Stomach smooth muscle (tissue), 2 donors: ENCODE measurements at regions not wholly inside any gene's neighbourhood (a gene's known extent, or its start where the extent isn't known, plus 50 kb on each side); places are given as distances from the start of the nearest gene placed in this dataset.

Experiments used
- H3K27ac ChIP-seq: one replicate; pipeline ENCODE4 v1.7.0; 2013; ENCODE audit warnings: mild to moderate bottlenecking, low read length, inconsistent platforms
- H3K27me3 ChIP-seq, 2 donors: one replicate each; pipeline ENCODE4 v1.7.0; 2013; ENCODE audit warnings: low read length in 2 of 2; ENCODE audit not compliant: insufficient read depth in 2 of 2, control insufficient read depth in 1 of 2
- H3K36me3 ChIP-seq, 2 donors: one replicate each; pipeline ENCODE4 v1.7.0; 2013; ENCODE audit warnings: low read length in 2 of 2; ENCODE audit not compliant: control insufficient read depth in 2 of 2, insufficient read depth in 2 of 2
- H3K4me1 ChIP-seq: one replicate; pipeline ENCODE4 v1.7.0; 2013; ENCODE audit warnings: low read length; ENCODE audit not compliant: control insufficient read depth, insufficient read depth
- H3K4me3 ChIP-seq, 2 donors: one replicate each; pipeline ENCODE4 v1.7.0; 2013; ENCODE audit warnings: low read length in 2 of 2
- H3K9ac ChIP-seq, 2 donors: one replicate each; pipeline ENCODE4 v1.7.0; 2013; ENCODE audit warnings: low read length in 2 of 2, mild to moderate bottlenecking in 1 of 2
- H3K9me3 ChIP-seq, 2 donors: one replicate each; pipeline ENCODE4 v1.7.0; 2013; ENCODE audit warnings: low read length in 2 of 2; ENCODE audit not compliant: control insufficient read depth in 2 of 2
- donor health status: healthy.
- donor health status: Pancreatic carcinoma.

GRCh38 chr4:127188847-127189246, 443.9 kb upstream of the INTU start:
- no peaks in the 10 kb centered on the region for H3K36me3 ChIP-seq
- no peaks in the 10 kb centered on the region for H3K4me1 ChIP-seq
- no peak overlapping the region for H3K9ac ChIP-seq
- H3K27me3 ChIP-seq, result no peaks in the 10 kb centered on the region
- no peak overlapping the region for H3K27ac ChIP-seq
- no peaks in the 10 kb centered on the region for H3K9me3 ChIP-seq
- H3K4me3 ChIP-seq, result no peak overlapping the region

- no peaks in the 10 kb centered on the region for H3K27me3 ChIP-seq
- no peak overlapping the region for H3K27ac ChIP-seq
- H3K4me1 ChIP-seq, result peaks cover 8% of the 10 kb centered on the region
- H3K9me3 ChIP-seq, result no peaks in the 10 kb centered on the region
- no peaks in the 10 kb centered on the region for H3K36me3 ChIP-seq
- H3K4me3 ChIP-seq, result no peak overlapping the region
- H3K9ac ChIP-seq, result no peak overlapping the region
Measured at GRCh38 chr4:127194281-127194680, 438.5 kb upstream of the INTU start.

- Histone ChIP-seq H3K9ac (no peak overlapping the region), H3K36me3 (no peaks in the 10 kb centered on the region), H3K27ac (no peak overlapping the region), H3K4me1 (peaks cover 8% of the 10 kb centered on the region), H3K9me3 (no peaks in the 10 kb centered on the region), H3K27me3 (no peaks in the 10 kb centered on the region), H3K4me3 (peak overlapping the region in 1 of 2 donors; percentile 24)
Measured at GRCh38 chr4:127196655-127197352, 436.0 kb upstream of the INTU start.

GRCh38 chr4:127203562-127204200, 429.1 kb upstream of the INTU start:
- Histone ChIP-seq H3K36me3 (no peaks in the 10 kb centered on the region), H3K27ac (no peak overlapping the region), H3K9ac (no peak overlapping the region), H3K4me3 (no peak overlapping the region), H3K9me3 (no peaks in the 10 kb centered on the region), H3K27me3 (no peaks in the 10 kb centered on the region), H3K4me1 (no peaks in the 10 kb centered on the region)

- H3K27ac ChIP-seq, result no peak overlapping the region
- H3K27me3 ChIP-seq, result no peaks in the 10 kb centered on the region
- H3K9me3 ChIP-seq, result no peaks in the 10 kb centered on the region
- H3K9ac ChIP-seq, result no peak overlapping the region
- H3K36me3 ChIP-seq, result no peaks in the 10 kb centered on the region
- H3K4me1 ChIP-seq, result no peaks in the 10 kb centered on the region
- H3K4me3 ChIP-seq, result no peak overlapping the region
Measured at GRCh38 chr4:127204322-127204721, 428.4 kb upstream of the INTU start.

- Histone ChIP-seq H3K27me3 (no peaks in the 10 kb centered on the region), H3K27ac (no peak overlapping the region), H3K36me3 (no peaks in the 10 kb centered on the region), H3K9me3 (no peaks in the 10 kb centered on the region), H3K4me1 (peaks cover 9% of the 10 kb centered on the region), H3K4me3 (no peak overlapping the region), H3K9ac (no peak overlapping the region)
Measured at GRCh38 chr4:127209580-127210095, 423.1 kb upstream of the INTU start.

GRCh38 chr4:127210893-127211649, 421.7 kb upstream of the INTU start:
- Histone ChIP-seq H3K4me3 (no peak overlapping the region), H3K9ac (no peak overlapping the region), H3K9me3 (no peaks in the 10 kb centered on the region), H3K27me3 (no peaks in the 10 kb centered on the region), H3K27ac (no peak overlapping the region), H3K36me3 (no peaks in the 10 kb centered on the region), H3K4me1 (peaks cover 9% of the 10 kb centered on the region)

- H3K9ac ChIP-seq, result no peak overlapping the region
- H3K4me3 ChIP-seq, result no peak overlapping the region
- no peaks in the 10 kb centered on the region for H3K9me3 ChIP-seq
- peak overlapping the region; percentile 33 for H3K27ac ChIP-seq
- no peaks in the 10 kb centered on the region for H3K36me3 ChIP-seq
- H3K4me1 ChIP-seq, result peaks cover 9% of the 10 kb centered on the region
- no peaks in the 10 kb centered on the region for H3K27me3 ChIP-seq
Measured at GRCh38 chr4:127211650-127212560, 420.9 kb upstream of the INTU start.

GRCh38 chr4:127212701-127213100, 420.1 kb upstream of the INTU start:
- H3K36me3 ChIP-seq, result no peaks in the 10 kb centered on the region
- peak overlapping the region; percentile 33 for H3K27ac ChIP-seq
- no peaks in the 10 kb centered on the region for H3K27me3 ChIP-seq
- H3K4me1 ChIP-seq, result peaks cover 9% of the 10 kb centered on the region
- no peak overlapping the region for H3K4me3 ChIP-seq
- H3K9ac ChIP-seq, result no peak overlapping the region
- H3K9me3 ChIP-seq, result no peaks in the 10 kb centered on the region

- H3K4me1 ChIP-seq, result peaks cover 9% of the 10 kb centered on the region
- H3K9me3 ChIP-seq, result no peaks in the 10 kb centered on the region
- H3K36me3 ChIP-seq, result no peaks in the 10 kb centered on the region
- H3K27ac ChIP-seq, result no peak overlapping the region
- H3K4me3 ChIP-seq, result no peak overlapping the region
- H3K27me3 ChIP-seq, result no peaks in the 10 kb centered on the region
- no peak overlapping the region for H3K9ac ChIP-seq
Measured at GRCh38 chr4:127214016-127214415, 418.7 kb upstream of the INTU start.
